SU-DHL-6 (cell line): ENCODE measurements at regions not wholly inside any gene's neighbourhood (a gene's known extent, or its start where the extent isn't known, plus 50 kb on each side); places are given as distances from the start of the nearest gene placed in this dataset.

Source experiments
- H2AFZ ChIP-seq: fragments of 200-600 bp; sonication (generic); 2 replicates; pipeline ENCODE4 v1.6.1; 2014; ENCODE audit warnings: low read depth, mild to moderate bottlenecking, moderate library complexity, mixed read lengths, antibody characterized with exemption, low read length; ENCODE audit not compliant: severe bottlenecking
- H3F3A ChIP-seq: fragments of 200-600 bp; shearing (Covaris generic); 2 replicates; pipeline ENCODE4 v1.6.0; 2016; ENCODE audit warnings: antibody characterized with exemption, mild to moderate bottlenecking; ENCODE audit not compliant: insufficient read depth
- H3K27ac ChIP-seq: fragments of 200-600 bp; sonication (generic); 2 replicates; pipeline ENCODE4 v1.5.1; 2016; ENCODE audit warnings: low read depth, mild to moderate bottlenecking, low read length, moderate library complexity, mixed read lengths
- H3K27me3 ChIP-seq: fragments of 200-600 bp; sonication (generic), shearing (Covaris generic); 2 replicates; pipeline ENCODE4 v1.6.0; 2014; ENCODE audit warnings: mild to moderate bottlenecking, low read length
- H3K36me3 ChIP-seq: fragments of 200-600 bp; sonication (generic); 2 replicates; pipeline ENCODE4 v1.6.1; 2014; ENCODE audit warnings: mild to moderate bottlenecking, low read length, mixed read lengths
- H3K4me2 ChIP-seq: fragments of 300-600, 200-600 bp; shearing (Covaris generic), sonication (generic); 2 replicates; pipeline ENCODE4 v1.6.0; 2014; ENCODE audit warnings: low read length, low read depth, mild to moderate bottlenecking; ENCODE audit not compliant: poor library complexity, severe bottlenecking
- H3K4me3 ChIP-seq: fragments of 200-600 bp; sonication (generic); 2 replicates; pipeline ENCODE4 v1.5.1; 2014; ENCODE audit warnings: antibody characterized with exemption, low read length, mild to moderate bottlenecking, mixed read lengths; ENCODE audit not compliant: insufficient read depth, poor library complexity, severe bottlenecking
- H3K79me2 ChIP-seq: fragments of 200-600 bp; sonication (generic); 2 replicates; pipeline ENCODE4 v1.6.1; 2014; ENCODE audit warnings: mild to moderate bottlenecking, low read length, moderate library complexity; ENCODE audit not compliant: insufficient read depth
- H3K9ac ChIP-seq: fragments of 200-600 bp; sonication (generic); 2 replicates; pipeline ENCODE4 v1.7.0; 2014; ENCODE audit warnings: mild to moderate bottlenecking, low read length
- H3K9me2 ChIP-seq: fragments of 200-600 bp; sonication (generic); replicated peaks from 2 replicates; pipeline ENCODE4 v1.6.1; 2014; ENCODE audit warnings: low read length; ENCODE audit not compliant: insufficient read depth
- H3K9me3 ChIP-seq: fragments of 200-600 bp; sonication (generic); 2 replicates; pipeline ENCODE4 v1.6.1; 2014; ENCODE audit warnings: low read length, mixed read lengths; ENCODE audit not compliant: insufficient read depth
- H4K20me1 ChIP-seq: fragments of 200-600 bp; sonication (generic); 2 replicates; pipeline ENCODE4 v1.6.1; 2014; ENCODE audit warnings: low read depth, mild to moderate bottlenecking, antibody characterized with exemption, low read length, moderate library complexity, mixed read lengths
- CTCF ChIP-seq: fragments of 200-600 bp; sonication (generic); IDR thresholded peaks from one replicate; pipeline ENCODE4 v1.5.1; 2017; ENCODE audit warnings: antibody characterized with exemption, mild to moderate bottlenecking, low read length, moderate library complexity; ENCODE audit not compliant: insufficient read depth, poor library complexity, severe bottlenecking
- EZH2phosphoT487 ChIP-seq: fragments of 200-600 bp; sonication (generic), shearing (Covaris generic); conservative IDR thresholded peaks from 2 replicates; pipeline ENCODE4 v1.6.1; 2018; ENCODE audit warnings: mild to moderate bottlenecking, antibody characterized with exemption, low read length, moderate library complexity, mixed read lengths

DNA sequence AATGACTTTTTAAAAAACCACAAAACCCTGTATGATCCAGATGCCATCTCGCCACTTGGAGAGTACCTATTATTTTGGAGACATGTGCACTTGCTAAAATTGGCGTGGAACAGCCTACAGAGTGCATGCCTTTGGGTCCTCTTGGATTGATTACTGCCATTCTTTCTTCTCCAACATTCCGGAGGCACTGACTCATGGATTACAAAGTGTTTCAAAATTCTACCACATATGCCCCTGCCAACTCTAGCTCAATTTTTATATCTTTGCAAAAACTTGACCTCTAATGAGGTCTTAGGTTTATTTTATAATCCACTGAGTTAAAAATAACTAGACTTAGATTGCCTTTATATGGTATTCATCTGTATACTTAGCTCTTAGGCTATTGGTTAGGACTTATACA, 55.8 kb upstream of the KIF5B start:
- Histone ChIP-seq H3K79me2 (no peaks in the 10 kb centered on the region), H3K4me2 (no peak overlapping the region), H3K4me3 (no peak overlapping the region), H2AFZ (no peak overlapping the region), H3K36me3 (no peaks in the 10 kb centered on the region), H3K27ac (no peak overlapping the region), H4K20me1 (no peaks in the 10 kb centered on the region), H3K9ac (no peak overlapping the region), H3K27me3 (no peaks in the 10 kb centered on the region), H3K9me2 (no peaks in the 10 kb centered on the region), H3K9me3 (no peaks in the 10 kb centered on the region), H3F3A (no peaks in the 10 kb centered on the region)
- TF ChIP-seq EZH2phosphoT487 (no peak), CTCF (no peak)

DNA sequence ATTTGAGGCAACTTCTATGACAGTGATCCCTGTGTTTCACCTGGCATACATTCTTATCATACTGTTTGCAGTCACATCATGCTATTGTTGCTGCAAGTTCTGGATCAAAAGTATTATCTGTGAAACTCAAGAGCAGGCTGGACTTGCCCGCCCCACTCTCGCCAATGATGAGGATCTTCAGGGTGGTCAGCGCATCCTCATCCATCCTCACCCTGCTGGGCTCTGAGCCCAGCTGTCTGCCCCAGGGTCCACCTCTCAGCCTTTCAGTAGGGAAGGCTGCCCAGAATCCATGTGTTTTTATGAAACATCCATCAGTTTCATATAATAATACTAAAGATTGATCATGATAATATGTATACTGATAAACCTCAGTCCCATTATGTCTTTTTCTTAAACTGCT, 55.4 kb upstream of the KIF5B start:
- H3K9me3 ChIP-seq, result no peaks in the 10 kb centered on the region
- no peak overlapping the region for H3K9ac ChIP-seq
- no peaks in the 10 kb centered on the region for H3K79me2 ChIP-seq
- H3K9me2 ChIP-seq, result no peaks in the 10 kb centered on the region
- no peak overlapping the region for H3K4me2 ChIP-seq
- H3F3A ChIP-seq, result no peaks in the 10 kb centered on the region
- TF ChIP-seq EZH2phosphoT487 (no peak), CTCF (no peak)
- no peak overlapping the region for H3K4me3 ChIP-seq
- H3K36me3 ChIP-seq, result no peaks in the 10 kb centered on the region
- no peak overlapping the region for H3K27ac ChIP-seq
- no peaks in the 10 kb centered on the region for H3K27me3 ChIP-seq
- H4K20me1 ChIP-seq, result no peaks in the 10 kb centered on the region
- H2AFZ ChIP-seq, result no peak overlapping the region

DNA sequence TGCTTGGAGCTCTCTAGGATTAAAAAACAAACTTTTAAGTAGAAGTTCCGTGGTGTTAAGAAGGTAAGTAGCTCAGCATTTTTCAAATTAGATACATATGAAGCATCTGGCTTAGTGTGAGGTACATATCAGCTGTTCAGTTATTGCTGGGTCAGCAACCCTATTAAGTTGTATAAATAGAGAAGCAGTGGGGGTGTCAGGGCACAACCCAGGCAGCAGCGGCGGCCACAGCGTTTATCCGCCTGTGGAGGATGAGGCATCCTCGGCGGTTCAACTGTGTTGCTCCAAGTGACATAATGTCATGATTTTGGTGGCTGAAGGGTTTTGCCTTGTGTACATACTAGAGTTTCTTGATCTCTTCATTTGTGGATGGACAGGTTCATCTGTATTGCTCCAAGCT, 54.6 kb upstream of the KIF5B start:
- H3K9ac ChIP-seq, result no peak overlapping the region

More for the DNA sequence above, 54.6 kb upstream of the KIF5B start:
- H3K4me2 ChIP-seq, result no peak overlapping the region
- TF ChIP-seq CTCF (no peak), EZH2phosphoT487 (no peak)
- no peaks in the 10 kb centered on the region for H3F3A ChIP-seq
- H4K20me1 ChIP-seq, result no peaks in the 10 kb centered on the region
- no peaks in the 10 kb centered on the region for H3K36me3 ChIP-seq
- H3K27me3 ChIP-seq, result no peaks in the 10 kb centered on the region
- no peak overlapping the region for H2AFZ ChIP-seq
- H3K79me2 ChIP-seq, result no peaks in the 10 kb centered on the region
- no peak overlapping the region for H3K4me3 ChIP-seq
- H3K27ac ChIP-seq, result no peak overlapping the region
- H3K9me2 ChIP-seq, result no peaks in the 10 kb centered on the region
- H3K9me3 ChIP-seq, result no peaks in the 10 kb centered on the region
